ENCODE measurements at regions not wholly inside any gene's neighbourhood (a gene's known extent, or its start where the extent isn't known, plus 50 kb on each side); places are given as distances from the start of the nearest gene placed in this dataset.
"Not testable (repeated sequence)": the region's sequence is repeated elsewhere in the genome, so short reads cannot be mapped to it uniquely, and the experiment has no call there.

GRCh38 chr16:9599415-9600120 is 508.1 kb downstream of the HAPSTR1 start:
- DNase-seq: no peak

- DNase-seq: no peak
Measured at GRCh38 chr16:9602189-9602588, 510.7 kb downstream of the HAPSTR1 start.

- DNase-seq: no peak
Measured at GRCh38 chr16:9603316-9603715, 511.9 kb downstream of the HAPSTR1 start.

- DNase-seq: no peak
Measured at GRCh38 chr16:9607515-9608230, 516.2 kb downstream of the HAPSTR1 start.

- no peak for DNase-seq
Measured at GRCh38 chr16:9610727-9611126, 519.3 kb downstream of the HAPSTR1 start.

- no peak for DNase-seq
Measured at GRCh38 chr16:9612267-9612666, 520.8 kb downstream of the HAPSTR1 start.

GRCh38 chr16:9614389-9614788 is 522.9 kb downstream of the HAPSTR1 start:
- no peak for DNase-seq

GRCh38 chr16:9622268-9622667 is 530.8 kb downstream of the HAPSTR1 start:
- DNase-seq: no peak

- no peak for DNase-seq
Measured at GRCh38 chr16:9625122-9625521, 533.7 kb downstream of the HAPSTR1 start.

GRCh38 chr16:9627427-9627826 is 536.0 kb downstream of the HAPSTR1 start:
- DNase-seq: no peak

GRCh38 chr16:9630119-9630518 is 538.7 kb downstream of the HAPSTR1 start:
- no peak for DNase-seq

GRCh38 chr16:9630985-9631384 is 539.5 kb downstream of the HAPSTR1 start:
- no peak for DNase-seq

- no peak for DNase-seq
Measured at GRCh38 chr16:9633844-9634243, 542.4 kb downstream of the HAPSTR1 start.

- DNase-seq: not testable (repeated sequence)
Measured at GRCh38 chr16:9635150-9635720, 543.8 kb downstream of the HAPSTR1 start.

GRCh38 chr16:9644258-9644657 is 538.0 kb downstream of the GRIN2A start:
- DNase-seq: no peak

GRCh38 chr16:9645911-9646310 is 536.3 kb downstream of the GRIN2A start:
- no peak for DNase-seq

- DNase-seq: no peak
Measured at GRCh38 chr16:9647981-9648701, 534.1 kb downstream of the GRIN2A start.

- DNase-seq: no peak
Measured at GRCh38 chr16:9650284-9650683, 531.9 kb downstream of the GRIN2A start.

GRCh38 chr16:9655051-9655450 is 527.2 kb downstream of the GRIN2A start:
- DNase-seq: no peak

- no peak for DNase-seq
Measured at GRCh38 chr16:9657641-9658040, 524.6 kb downstream of the GRIN2A start.

GRCh38 chr16:9658164-9658563 is 524.1 kb downstream of the GRIN2A start:
- DNase-seq: no peak

- DNase-seq: no peak
Measured at GRCh38 chr16:9658586-9658985, 523.6 kb downstream of the GRIN2A start.

- no peak for DNase-seq
Measured at GRCh38 chr16:9660898-9661297, 521.3 kb downstream of the GRIN2A start.

Measured in activated CD8-positive, alpha-beta memory T cell treated with anti-CD3 and anti-CD28 coated beads for 24 hours (primary cell).